Right lobe of liver (tissue), 4 donors: ENCODE measurements at regions not wholly inside any gene's neighbourhood (a gene's known extent, or its start where the extent isn't known, plus 50 kb on each side); places are given as distances from the start of the nearest gene placed in this dataset.

ENCODE experiments used
- CTCF ChIP-seq, 4 donors: fragments of 200-600 bp in 3 of 4; fragments of 450-650 bp in 1 of 4; IDR thresholded peaks; one replicate each; pipeline versions ENCODE4 v1.5.1 to v1.8.0; 2016 to 2022; ENCODE audit warnings: antibody characterized with exemption in 4 of 4, mild to moderate bottlenecking in 2 of 4
- POLR2A ChIP-seq: fragments of 450-650 bp; IDR thresholded peaks from one replicate; pipeline ENCODE4 v1.6.1; 2017; ENCODE audit warnings: antibody characterized with exemption, mild to moderate bottlenecking
- donor health status: DM: no; HTN: no; CAD: no.
- donor health status: DM: no; HTN: no; CAD: no.
- donor health status: DM: no; HTN: yes; CAD: no.

GRCh38 chr1:9478021-9478420, 61.2 kb upstream of the SLC25A33 start:
- TF ChIP-seq CTCF (IDR thresholded peaks at IDR 0.05) (no peak), POLR2A (no peak)
